AG20443 (cell line): ENCODE measurements at regions not wholly inside any gene's neighbourhood (a gene's known extent, or its start where the extent isn't known, plus 50 kb on each side); places are given as distances from the start of the nearest gene placed in this dataset.
"Not testable (repeated sequence)": the region's sequence is repeated elsewhere in the genome, so short reads cannot be mapped to it uniquely, and the experiment has no call there.

Experiments
- DNase-seq: peaks from one replicate; pipeline ENCODE4 v3.0.0; 2012; ENCODE audit warnings: low spot score, mixed read lengths

DNA sequence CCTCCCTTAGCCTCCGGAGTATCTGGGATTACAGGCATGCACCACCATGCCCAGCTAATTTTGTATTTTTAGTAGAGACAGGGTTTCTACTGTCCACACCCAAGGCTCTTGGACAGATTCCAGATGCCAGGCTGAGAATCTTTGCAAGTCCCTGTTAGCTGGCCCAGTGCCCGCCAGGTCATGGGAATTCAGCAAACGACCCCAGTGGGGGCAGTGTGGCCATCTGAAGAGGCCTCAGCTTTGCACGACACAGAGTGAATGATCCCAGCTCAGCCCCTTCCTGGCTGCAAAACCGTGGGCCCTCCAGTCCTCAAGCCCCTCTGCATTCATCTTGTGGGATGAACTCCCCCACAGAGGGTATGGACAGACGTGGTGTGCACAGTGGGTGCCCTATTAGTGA lies 179.5 kb upstream of the ID2 start:
- DNase-seq, result no peak

GRCh38 chr2:8505311-8505920 lies 176.4 kb upstream of the ID2 start:
- DNase-seq, result no peak

- DNase-seq, result no peak
Observed at GRCh38 chr2:8506746-8507145, 175.1 kb upstream of the ID2 start.

DNA sequence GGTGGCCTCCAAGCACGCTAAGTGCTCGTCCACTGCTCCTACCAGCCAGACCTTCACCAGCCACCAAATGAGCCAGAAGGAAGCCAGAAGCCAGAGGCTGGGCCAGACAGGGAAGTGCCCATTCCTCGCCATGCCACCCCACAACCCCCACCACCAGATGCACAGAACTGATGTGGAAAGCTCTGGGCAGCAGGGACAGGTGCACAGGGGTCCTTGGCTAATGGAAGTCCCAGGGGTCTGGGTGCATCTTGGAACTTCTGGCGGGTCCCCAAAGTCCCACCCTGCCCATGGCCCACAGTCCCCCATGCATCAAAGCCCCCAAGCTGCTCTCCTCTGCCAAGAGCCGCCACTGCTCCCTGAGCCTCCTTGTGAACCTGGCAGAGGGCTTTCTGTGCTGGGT lies 173.1 kb upstream of the ID2 start:
- DNase-seq, result no peak

- DNase-seq, result no peak
Observed at GRCh38 chr2:8509621-8510020, 172.2 kb upstream of the ID2 start.

GRCh38 chr2:8510055-8510454 lies 171.8 kb upstream of the ID2 start:
- not testable (repeated sequence) for DNase-seq

DNA sequence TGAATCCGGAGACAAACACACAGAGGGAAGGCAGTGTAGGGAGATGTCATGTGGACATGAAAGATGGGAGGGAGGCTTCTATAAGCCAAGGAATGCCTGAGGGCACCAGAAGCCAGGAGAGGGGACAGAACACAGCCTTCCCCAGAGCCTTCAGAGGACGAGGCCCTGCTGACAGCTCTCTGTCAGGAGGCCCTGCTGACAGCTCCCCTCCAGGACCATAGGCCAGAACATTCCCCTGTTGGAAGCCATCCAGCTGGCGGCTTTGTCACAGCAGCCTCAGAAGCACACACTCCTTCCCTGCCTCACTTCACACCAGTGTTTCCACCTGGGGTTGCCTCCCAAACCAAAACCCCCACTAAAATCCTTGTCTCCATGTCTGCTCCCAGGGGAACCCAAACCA lies 171.3 kb upstream of the ID2 start:
- no peak for DNase-seq

DNA sequence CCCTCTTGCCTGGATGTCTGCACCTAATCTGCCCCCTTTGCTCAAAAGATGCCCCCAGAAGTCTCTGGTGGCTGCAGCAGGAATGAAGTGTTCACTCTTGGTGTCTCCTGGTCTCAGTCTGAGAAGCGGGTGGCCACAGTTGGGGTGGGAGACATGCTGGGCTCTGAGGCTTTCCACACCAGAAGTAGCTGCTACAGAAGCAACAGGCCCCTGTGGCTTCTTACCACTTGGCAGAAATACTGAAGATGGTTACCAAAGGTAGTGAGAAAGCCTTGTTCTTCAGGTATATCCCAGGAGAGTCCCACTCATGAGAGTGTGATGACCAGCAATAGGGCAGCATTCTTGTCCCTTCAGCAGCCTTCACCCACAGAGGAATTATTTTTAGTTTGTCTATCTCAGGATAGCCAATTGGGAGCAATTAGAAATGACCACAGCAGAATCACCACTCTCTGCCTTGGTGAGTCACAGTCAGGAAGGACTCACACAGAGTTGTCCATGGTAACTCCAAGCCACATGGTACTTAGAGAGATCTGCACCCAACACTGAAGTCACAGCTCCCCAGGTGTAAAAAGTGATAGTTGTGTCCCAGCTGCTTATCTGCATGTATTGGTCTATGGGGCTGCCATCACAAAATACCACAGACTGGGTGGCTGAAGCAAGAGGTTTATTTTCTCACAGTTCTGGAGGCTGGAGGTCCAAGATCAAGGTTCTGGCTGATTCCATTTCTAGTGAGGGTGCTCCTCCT lies 169.8 kb upstream of the ID2 start:
- peak; percentile 90 for DNase-seq

- DNase-seq, result no peak
Observed at GRCh38 chr2:8513601-8514273, 168.1 kb upstream of the ID2 start.

DNA sequence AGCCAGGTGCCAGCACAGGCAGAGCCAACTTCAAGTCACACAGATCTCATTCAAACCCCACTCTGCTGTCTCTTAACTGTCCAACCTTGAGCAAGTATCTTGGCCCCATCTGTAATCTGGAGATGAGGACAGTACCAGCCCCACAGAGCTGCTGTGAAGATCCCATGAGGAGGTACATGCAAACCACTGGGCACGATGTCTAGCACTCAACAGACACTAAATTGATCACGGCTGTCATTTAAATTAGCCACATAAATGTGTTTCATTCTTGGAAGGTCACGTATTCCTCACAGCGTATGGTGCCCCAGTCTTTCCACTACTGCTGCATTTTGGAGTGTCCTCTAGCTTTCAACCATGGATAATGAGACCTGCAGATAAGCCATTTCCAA lies 167.6 kb upstream of the ID2 start:
- no peak for DNase-seq

DNA sequence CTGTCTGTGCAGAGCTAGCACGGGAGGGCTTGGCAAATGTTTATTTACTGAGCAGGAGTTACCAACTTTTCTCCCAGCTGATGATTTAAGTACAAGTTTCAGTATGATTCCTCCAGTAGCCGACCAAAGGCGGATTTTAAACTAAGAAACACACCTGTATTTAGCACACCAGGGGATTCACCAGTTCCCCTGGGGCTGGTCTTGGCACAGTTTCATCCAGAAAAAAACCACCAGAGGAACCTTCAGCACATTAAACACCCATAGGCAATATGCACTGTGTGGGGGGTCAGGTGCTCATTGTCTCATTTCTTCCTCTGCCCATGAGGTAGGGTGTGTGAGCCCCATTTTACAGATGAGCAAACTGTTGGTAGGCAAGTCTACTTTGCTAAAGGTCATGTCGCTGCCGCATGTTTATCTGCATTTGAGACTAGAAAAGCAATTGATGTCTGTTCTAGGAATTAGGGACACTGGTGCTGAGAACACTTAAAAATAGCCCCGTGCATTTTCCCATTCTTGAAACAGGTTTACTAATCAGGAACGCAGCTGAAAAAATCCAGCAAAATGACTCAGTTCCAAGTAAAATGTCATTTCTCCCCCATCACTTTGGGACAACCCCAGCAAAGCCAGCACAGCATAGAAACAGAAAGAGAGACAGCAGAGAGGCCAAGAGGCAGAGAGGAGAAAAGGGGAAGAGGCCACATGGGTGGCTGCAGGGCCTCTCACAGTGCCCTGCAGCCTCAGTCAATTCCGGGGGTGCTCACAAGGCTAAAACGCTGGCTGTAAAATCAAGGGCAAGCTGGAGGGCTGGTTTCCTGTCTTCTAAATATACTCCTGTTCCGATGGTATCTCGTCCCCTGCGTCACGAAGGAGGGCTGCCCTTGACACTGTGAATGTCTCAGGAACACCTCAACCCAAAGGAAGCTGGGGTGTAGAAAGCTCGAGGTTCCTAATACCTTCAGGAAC lies 166.8 kb upstream of the ID2 start:
- no peak for DNase-seq

DNA sequence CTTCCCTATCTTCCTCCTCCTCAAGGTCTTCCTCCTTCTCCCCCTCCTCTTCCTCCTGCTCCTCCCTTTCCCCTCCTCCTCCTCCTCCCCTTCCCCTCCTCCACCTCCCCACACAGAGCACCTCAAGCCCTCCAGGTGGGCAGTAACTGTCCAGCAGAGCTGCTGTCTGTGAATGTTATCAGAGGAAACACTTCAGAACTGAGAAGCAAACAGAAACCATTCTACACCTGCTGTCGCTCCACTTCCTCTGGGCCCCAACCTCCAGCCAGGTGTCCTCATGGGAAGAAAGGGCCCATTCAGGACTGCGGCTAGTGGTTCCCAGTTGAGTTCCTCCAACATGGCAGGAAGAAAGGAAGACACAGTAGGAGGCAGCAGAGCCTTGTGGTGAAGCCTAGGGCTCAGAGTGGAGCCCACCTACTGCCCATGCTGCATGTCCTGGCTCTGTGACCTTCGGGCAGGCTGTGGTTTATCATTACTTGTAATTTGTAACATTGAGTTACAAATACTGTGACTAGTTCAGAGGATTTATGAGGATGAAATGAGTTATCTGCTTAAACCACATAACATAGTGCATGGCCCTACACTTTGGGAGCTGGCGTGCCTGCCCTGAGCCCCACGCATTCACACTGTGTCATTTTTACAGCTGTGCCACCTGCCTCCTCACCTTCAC lies 165.9 kb upstream of the ID2 start:
- no peak for DNase-seq

- DNase-seq, result no peak
Observed at GRCh38 chr2:8517850-8518498, 163.9 kb upstream of the ID2 start.

- DNase-seq, result no peak
Observed at GRCh38 chr2:8518979-8519668, 162.7 kb upstream of the ID2 start.

GRCh38 chr2:8520791-8521344 lies 161.0 kb upstream of the ID2 start:
- no peak for DNase-seq

DNA sequence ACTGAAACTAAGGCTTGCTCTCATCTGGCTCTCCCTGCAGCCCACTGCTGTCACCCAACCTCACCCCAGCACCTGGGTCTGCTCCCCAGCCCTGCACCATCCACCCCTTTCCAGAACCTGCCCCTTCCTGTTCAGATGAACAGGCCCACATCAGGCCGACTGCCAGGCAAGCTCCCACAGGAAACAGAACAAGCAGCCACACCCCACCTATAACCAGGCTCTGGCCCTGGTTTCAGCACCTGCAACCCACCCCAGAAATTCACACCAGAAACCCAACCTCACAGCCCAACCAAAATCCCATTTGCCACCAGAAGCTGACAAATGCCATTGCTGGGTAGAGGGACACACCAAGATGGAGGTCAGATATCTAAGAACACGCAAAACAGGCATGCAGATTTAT lies 159.2 kb upstream of the ID2 start:
- no peak for DNase-seq

DNA sequence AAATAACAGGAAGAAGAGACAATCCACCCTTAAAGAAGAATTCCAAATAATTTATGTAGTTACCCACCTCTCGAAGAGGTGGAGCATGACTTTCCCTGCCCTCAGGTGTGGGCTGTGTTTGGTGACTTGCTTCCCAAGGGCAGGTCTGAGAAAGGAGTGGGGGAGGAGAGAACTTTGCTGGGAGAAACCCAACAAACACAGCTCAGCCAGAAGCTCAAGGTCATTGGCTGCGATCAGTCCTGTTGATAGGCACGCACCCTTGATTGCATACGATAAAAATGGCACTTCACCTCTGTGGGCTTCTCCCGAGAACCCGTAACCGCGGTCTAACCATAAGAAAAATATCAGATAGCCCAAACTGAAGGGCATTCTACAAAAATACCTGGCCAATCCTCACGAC lies 157.5 kb upstream of the ID2 start:
- no peak for DNase-seq

DNA sequence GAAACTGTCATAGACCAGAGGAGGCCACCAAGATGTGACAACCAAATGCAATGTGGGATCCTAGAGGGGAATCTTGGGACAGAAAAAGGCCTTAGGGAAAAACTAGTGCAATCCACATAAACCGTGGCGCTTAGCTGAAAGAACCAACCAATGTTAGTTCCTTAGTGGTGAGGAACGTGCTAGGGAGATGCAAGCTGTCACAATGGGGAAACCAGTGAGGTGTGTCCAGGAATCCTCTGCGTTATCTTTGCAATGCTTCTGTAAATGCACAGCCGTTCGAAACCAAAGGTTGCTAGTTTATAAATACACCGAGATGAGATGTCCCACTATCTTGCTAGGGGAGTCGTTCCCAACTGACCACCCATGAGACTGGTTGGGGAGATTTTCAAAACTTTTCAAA lies 157.0 kb upstream of the ID2 start:
- no peak for DNase-seq

GRCh38 chr2:8525236-8525581 lies 156.6 kb upstream of the ID2 start:
- DNase-seq, result no peak
